Right ventricle myocardium superior (tissue), 1 donor: ENCODE measurements at regions not wholly inside any gene's neighbourhood (a gene's known extent, or its start where the extent isn't known, plus 50 kb on each side); places are given as distances from the start of the nearest gene placed in this dataset.

Experiments
- ATAC-seq: fragments of 200-7000 bp; cut with Tn5 transposase; one replicate; pipeline ENCODE4 v1.9.1; 2020; ENCODE audit warnings: mild to moderate bottlenecking; ENCODE audit not compliant: poor library complexity
- DNase-seq: peaks from one replicate; pipeline ENCODE4 v3.0.0-alpha.2; 2020
- intact Hi-C: fragments of 100-400 bp; cut with DNase I; formaldehyde crosslinking; loops from one replicate; pipeline ENCODE4 v1.11.2; 2022
- donor health status: DM: no; HTN: yes; CAD: no; lungs with severe emphysema.

- no peak for ATAC-seq
- DNase-seq = no peak
- intact Hi-C loops = loop anchor here (10.0 kb wide), 1 partner anchor 1354 kb away; no protein-coding TSS in a partner anchor
Measured at GRCh38 chr2:204321027-204321800, 224.1 kb upstream of the PARD3B start.

- no peak for DNase-seq
- peak; percentile 38 for ATAC-seq
- intact Hi-C loops = loop anchor here (10.0 kb wide), 1 partner anchor 1353 kb away; no protein-coding TSS in a partner anchor
Measured at GRCh38 chr2:204321910-204322751, 223.1 kb upstream of the PARD3B start.

- intact Hi-C loops = loop anchor here (10.0 kb wide), 1 partner anchor 1349 kb away; no protein-coding TSS in a partner anchor
- DNase-seq = no peak
- peak; percentile 86 for ATAC-seq
Measured at GRCh38 chr2:204325468-204325867, 219.8 kb upstream of the PARD3B start.

- DNase-seq = no peak
- intact Hi-C loops = loop anchor here (10.0 kb wide), 1 partner anchor 1346 kb away; no protein-coding TSS in a partner anchor
- no peak for ATAC-seq
Measured at GRCh38 chr2:204328373-204328772, 216.9 kb upstream of the PARD3B start.

- intact Hi-C loops = loop anchor here (10.0 kb wide), 1 partner anchor 1346 kb away; no protein-coding TSS in a partner anchor
- DNase-seq = no peak
- ATAC-seq = no peak
Measured at GRCh38 chr2:204329016-204329415, 216.3 kb upstream of the PARD3B start.

- ATAC-seq (no peak), DNase-seq (no peak)
- intact Hi-C loops = loop anchor here (10.0 kb wide), 1 partner anchor 1345 kb away; no protein-coding TSS in a partner anchor
Measured at GRCh38 chr2:204329532-204329931, 215.7 kb upstream of the PARD3B start.

GRCh38 chr2:204331180-204331579, 214.1 kb upstream of the PARD3B start:
- intact Hi-C loops = no loop called here
- DNase-seq = no peak
- ATAC-seq = no peak

GRCh38 chr2:204331988-204332387, 213.3 kb upstream of the PARD3B start:
- intact Hi-C loops = no loop called here
- no peak for ATAC-seq
- DNase-seq = no peak

GRCh38 chr2:204332706-204333105, 212.6 kb upstream of the PARD3B start:
- ATAC-seq (no peak), DNase-seq (no peak)
- intact Hi-C loops = no loop called here

GRCh38 chr2:204333861-204334260, 211.4 kb upstream of the PARD3B start:
- intact Hi-C loops = no loop called here
- ATAC-seq (no peak), DNase-seq (no peak)

- DNase-seq (no peak), ATAC-seq (no peak)
- intact Hi-C loops = no loop called here
Measured at GRCh38 chr2:204335451-204336058, 209.7 kb upstream of the PARD3B start.

- DNase-seq = no peak
- no peak for ATAC-seq
- intact Hi-C loops = no loop called here
Measured at GRCh38 chr2:204336153-204336744, 209.0 kb upstream of the PARD3B start.

GRCh38 chr2:204337638-204338037, 207.6 kb upstream of the PARD3B start:
- intact Hi-C loops = no loop called here
- DNase-seq (no peak), ATAC-seq (no peak)

GRCh38 chr2:204339212-204339715, 206.0 kb upstream of the PARD3B start:
- DNase-seq (no peak), ATAC-seq (no peak)
- intact Hi-C loops = no loop called here

- ATAC-seq (peak; percentile 20), DNase-seq (no peak)
- intact Hi-C loops = no loop called here
Measured at GRCh38 chr2:204340511-204340910, 204.8 kb upstream of the PARD3B start.

GRCh38 chr2:204341887-204342276, 203.4 kb upstream of the PARD3B start:
- no peak for DNase-seq
- no peak for ATAC-seq
- intact Hi-C loops = no loop called here

GRCh38 chr2:204343685-204344084, 201.6 kb upstream of the PARD3B start:
- DNase-seq = no peak
- intact Hi-C loops = no loop called here
- ATAC-seq = no peak

- no peak for ATAC-seq
- no peak for DNase-seq
- intact Hi-C loops = no loop called here
Measured at GRCh38 chr2:204344119-204344518, 201.2 kb upstream of the PARD3B start.

GRCh38 chr2:204346906-204347305, 198.4 kb upstream of the PARD3B start:
- no peak for DNase-seq
- intact Hi-C loops = no loop called here
- ATAC-seq = no peak
